NT2/D1 (cell line): ENCODE measurements at regions not wholly inside any gene's neighbourhood (a gene's known extent, or its start where the extent isn't known, plus 50 kb on each side); places are given as distances from the start of the nearest gene placed in this dataset.

Experiments used
- SUZ12 ChIP-seq: IDR thresholded peaks from 2 replicates; pipeline ENCODE4 v1.6.1; 2011; ENCODE audit not compliant: insufficient read length, insufficient read depth; ENCODE audit errors: extremely low read depth
- YY1 ChIP-seq: IDR thresholded peaks from 2 replicates; pipeline ENCODE4 v1.6.1; 2011; ENCODE audit not compliant: insufficient read length, insufficient read depth

GRCh38 chr5:107321906-107322305 is 348.8 kb downstream of the EFNA5 start:
- TF ChIP-seq YY1 (no peak), SUZ12 (no peak)
